DOHH2 (cell line): ENCODE measurements at regions not wholly inside any gene's neighbourhood (a gene's known extent, or its start where the extent isn't known, plus 50 kb on each side); places are given as distances from the start of the nearest gene placed in this dataset.

Experiments
- H3F3A ChIP-seq: fragments of 200-600 bp; sonication (generic), shearing (Covaris generic); 2 replicates; pipeline ENCODE4 v1.6.0; 2016; ENCODE audit warnings: antibody characterized with exemption, mild to moderate bottlenecking; ENCODE audit not compliant: control insufficient read depth, insufficient read depth
- H3K27ac ChIP-seq: fragments of 200-600 bp; sonication (generic); 2 replicates; pipeline ENCODE4 v1.5.1; 2014; ENCODE audit warnings: low read depth, mild to moderate bottlenecking, low read length, moderate library complexity
- H3K27me3 ChIP-seq: fragments of 200-600 bp; sonication (generic); 2 replicates; pipeline ENCODE4 v1.6.1; 2014; ENCODE audit warnings: mild to moderate bottlenecking, low read length, mixed read lengths; ENCODE audit not compliant: control insufficient read depth
- H3K36me3 ChIP-seq: fragments of 200-600 bp; sonication (generic); 2 replicates; pipeline ENCODE4 v1.6.1; 2014; ENCODE audit warnings: mild to moderate bottlenecking, low read length, moderate library complexity, mixed read lengths; ENCODE audit not compliant: control insufficient read depth
- H3K4me1 ChIP-seq: fragments of 200-600 bp; sonication (generic); 2 replicates; pipeline ENCODE4 v1.6.1; 2014; ENCODE audit warnings: mild to moderate bottlenecking, low read length, mixed read lengths; ENCODE audit not compliant: control insufficient read depth
- H3K4me2 ChIP-seq: fragments of 200-600 bp; sonication (generic); 2 replicates; pipeline ENCODE4 v1.6.0; 2014; ENCODE audit warnings: mild to moderate bottlenecking, low read length, moderate library complexity
- H3K4me3 ChIP-seq: fragments of 200-600 bp; sonication (generic); 2 replicates; pipeline ENCODE4 v1.5.1; 2014; ENCODE audit warnings: mild to moderate bottlenecking, low read length, mixed read lengths
- H3K79me2 ChIP-seq: fragments of 200-600 bp; sonication (generic); 2 replicates; pipeline ENCODE4 v1.6.1; 2014; ENCODE audit warnings: mild to moderate bottlenecking, low read length, mixed read lengths; ENCODE audit not compliant: control insufficient read depth
- H3K9me2 ChIP-seq: fragments of 200-600 bp; sonication (generic); replicated peaks from 2 replicates; pipeline ENCODE4 v1.6.1; 2014; ENCODE audit warnings: mild to moderate bottlenecking, low read length, mixed read lengths; ENCODE audit not compliant: control insufficient read depth
- H3K9me3 ChIP-seq: fragments of 200-600 bp; sonication (generic); 2 replicates; pipeline ENCODE4 v1.6.1; 2014; ENCODE audit warnings: antibody characterized with exemption, low read length, mixed read lengths; ENCODE audit not compliant: control insufficient read depth, insufficient read depth
- H4K20me1 ChIP-seq: fragments of 200-600 bp; sonication (generic); 2 replicates; pipeline ENCODE4 v1.6.0; 2014; ENCODE audit warnings: low read depth, mild to moderate bottlenecking, antibody characterized with exemption, low read length, moderate library complexity; ENCODE audit not compliant: control insufficient read depth, insufficient read depth
- EZH2phosphoT487 ChIP-seq: fragments of 200-600 bp; sonication (generic); IDR thresholded peaks from 2 replicates; pipeline ENCODE4 v1.6.1; 2017; ENCODE audit warnings: borderline replicate concordance, mild to moderate bottlenecking, antibody characterized with exemption, low read length, moderate library complexity, mixed read lengths
- TF ChIP-seq, protein P1 (sequence below): fragments of 200-600 bp; sonication (generic); IDR thresholded peaks from one replicate; pipeline ENCODE4 v1.5.1; 2014; ENCODE audit warnings: antibody characterized with exemption, mild to moderate bottlenecking, low read depth, low read length; ENCODE audit not compliant: poor library complexity, severe bottlenecking

DNA sequence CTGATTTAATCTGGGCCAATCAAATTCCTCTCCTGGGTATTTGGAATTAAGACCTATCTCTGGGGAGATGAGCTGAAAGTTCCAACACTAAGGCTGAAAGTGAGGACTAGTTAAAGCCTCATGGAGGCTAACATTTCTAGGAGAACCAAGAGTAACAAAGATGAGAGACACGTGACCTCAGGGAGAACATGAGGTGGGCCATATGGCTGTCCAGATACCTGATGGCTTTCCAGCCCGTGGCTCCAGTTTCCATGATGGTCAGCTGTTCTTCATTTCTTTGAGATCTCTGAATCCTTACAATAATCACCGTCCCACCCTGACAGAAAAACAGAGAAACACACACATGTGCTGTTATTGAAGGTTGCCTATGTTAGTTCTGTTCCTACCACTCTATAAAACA, 66.1 kb downstream of the LEPR start:
- Histone ChIP-seq H4K20me1 (no peaks in the 10 kb centered on the region), H3K79me2 (no peaks in the 10 kb centered on the region), H3K4me3 (no peak overlapping the region), H3K27ac (no peak overlapping the region), H3K27me3 (no peaks in the 10 kb centered on the region), H3F3A (no peaks in the 10 kb centered on the region), H3K4me2 (no peak overlapping the region), H3K36me3 (no peaks in the 10 kb centered on the region), H3K4me1 (no peaks in the 10 kb centered on the region), H3K9me3 (no peaks in the 10 kb centered on the region), H3K9me2 (no peaks in the 10 kb centered on the region)
- TF ChIP-seq, protein P1, sequence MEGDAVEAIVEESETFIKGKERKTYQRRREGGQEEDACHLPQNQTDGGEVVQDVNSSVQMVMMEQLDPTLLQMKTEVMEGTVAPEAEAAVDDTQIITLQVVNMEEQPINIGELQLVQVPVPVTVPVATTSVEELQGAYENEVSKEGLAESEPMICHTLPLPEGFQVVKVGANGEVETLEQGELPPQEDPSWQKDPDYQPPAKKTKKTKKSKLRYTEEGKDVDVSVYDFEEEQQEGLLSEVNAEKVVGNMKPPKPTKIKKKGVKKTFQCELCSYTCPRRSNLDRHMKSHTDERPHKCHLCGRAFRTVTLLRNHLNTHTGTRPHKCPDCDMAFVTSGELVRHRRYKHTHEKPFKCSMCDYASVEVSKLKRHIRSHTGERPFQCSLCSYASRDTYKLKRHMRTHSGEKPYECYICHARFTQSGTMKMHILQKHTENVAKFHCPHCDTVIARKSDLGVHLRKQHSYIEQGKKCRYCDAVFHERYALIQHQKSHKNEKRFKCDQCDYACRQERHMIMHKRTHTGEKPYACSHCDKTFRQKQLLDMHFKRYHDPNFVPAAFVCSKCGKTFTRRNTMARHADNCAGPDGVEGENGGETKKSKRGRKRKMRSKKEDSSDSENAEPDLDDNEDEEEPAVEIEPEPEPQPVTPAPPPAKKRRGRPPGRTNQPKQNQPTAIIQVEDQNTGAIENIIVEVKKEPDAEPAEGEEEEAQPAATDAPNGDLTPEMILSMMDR: no peak
- TF ChIP-seq EZH2phosphoT487: no peak

DNA sequence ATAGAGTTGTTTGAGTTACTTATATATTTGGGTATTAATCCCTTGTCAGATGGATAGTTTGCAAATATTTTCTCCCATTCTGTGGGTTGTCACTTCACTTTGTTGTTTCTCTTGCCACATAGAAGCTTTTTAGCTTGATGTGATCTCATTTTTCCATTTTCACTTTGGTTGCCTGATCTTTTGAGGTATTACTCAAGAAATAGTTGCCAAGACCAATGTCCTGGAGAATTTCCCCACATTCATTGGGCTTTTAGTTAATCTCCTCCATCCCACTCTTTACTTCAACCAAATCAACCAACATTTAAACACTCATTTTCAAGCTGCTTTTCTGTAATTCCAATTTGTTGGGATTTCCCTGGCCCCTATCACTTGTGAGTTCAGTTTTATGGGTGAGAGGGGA, 69.0 kb downstream of the LEPR start:
- no peaks in the 10 kb centered on the region for H4K20me1 ChIP-seq
- H3K36me3 ChIP-seq: no peaks in the 10 kb centered on the region
- no peaks in the 10 kb centered on the region for H3K79me2 ChIP-seq
- H3K9me3 ChIP-seq: no peaks in the 10 kb centered on the region
- H3K9me2 ChIP-seq: no peaks in the 10 kb centered on the region
- H3K27ac ChIP-seq: no peak overlapping the region
- no peaks in the 10 kb centered on the region for H3F3A ChIP-seq
- no peaks in the 10 kb centered on the region for H3K27me3 ChIP-seq
- H3K4me3 ChIP-seq: no peak overlapping the region
- no peaks in the 10 kb centered on the region for H3K4me1 ChIP-seq
- H3K4me2 ChIP-seq: no peak overlapping the region
- TF ChIP-seq, protein P1: no peak
- TF ChIP-seq EZH2phosphoT487: no peak

DNA sequence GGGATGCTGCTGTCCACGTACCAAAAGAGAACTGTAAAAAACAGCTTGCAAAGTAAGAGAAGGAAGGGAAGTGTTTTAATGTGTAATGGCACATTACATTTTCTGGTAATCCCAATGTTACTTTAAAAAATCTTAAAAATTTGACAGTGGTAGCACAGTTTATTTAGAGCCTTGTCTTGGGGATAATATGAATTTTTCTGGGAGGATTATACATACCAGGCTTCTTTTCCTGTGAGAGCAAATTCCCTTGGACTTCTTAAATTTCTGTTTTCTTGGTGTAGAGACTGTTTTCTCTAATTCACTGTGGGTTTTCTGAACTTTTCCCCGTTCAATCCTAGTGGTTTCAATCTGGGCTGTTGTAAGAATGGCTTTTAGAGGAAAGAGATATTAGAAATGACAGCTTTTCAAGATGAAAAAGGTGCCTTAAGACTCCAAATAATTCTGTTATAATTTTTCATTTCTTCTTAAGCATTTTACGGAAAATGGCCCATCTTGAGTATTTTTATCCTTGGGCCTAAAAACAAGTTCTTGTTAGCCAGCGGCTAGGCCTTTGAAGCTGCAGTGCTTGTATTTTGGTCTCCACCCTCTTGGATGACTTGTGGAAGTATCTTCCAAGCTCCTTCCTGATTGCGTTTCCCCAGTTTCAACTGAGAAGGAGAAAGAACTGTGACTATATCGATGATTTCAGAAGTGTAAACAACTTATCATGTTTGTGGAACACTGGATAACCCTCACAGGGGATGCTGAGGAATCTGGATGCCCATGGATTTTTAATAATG, 70.0 kb downstream of the LEPR start:
- Histone ChIP-seq H3K36me3 (no peaks in the 10 kb centered on the region), H3K79me2 (no peaks in the 10 kb centered on the region), H3K9me3 (no peaks in the 10 kb centered on the region), H3K4me1 (no peaks in the 10 kb centered on the region), H3K9me2 (no peaks in the 10 kb centered on the region), H4K20me1 (no peaks in the 10 kb centered on the region), H3K4me3 (no peak overlapping the region), H3K27ac (no peak overlapping the region), H3K27me3 (no peaks in the 10 kb centered on the region), H3K4me2 (no peak overlapping the region), H3F3A (no peaks in the 10 kb centered on the region)
- TF ChIP-seq EZH2phosphoT487: no peak
- TF ChIP-seq, protein P1: no peak
